Left ventricle myocardium superior (tissue), 1 donor: ENCODE measurements at regions not wholly inside any gene's neighbourhood (a gene's known extent, or its start where the extent isn't known, plus 50 kb on each side); places are given as distances from the start of the nearest gene placed in this dataset.
A peak's percentile ranks its signal among the peaks of the same experiment; 100 is the strongest.
"Not testable (repeated sequence)": the region's sequence is repeated elsewhere in the genome, so short reads cannot be mapped to it uniquely, and the experiment has no call there.

ENCODE experiments used
- ATAC-seq: fragments of 200-7000 bp; cut with Tn5 transposase; one replicate; pipeline ENCODE4 v1.9.1; 2020; ENCODE audit warnings: mild to moderate bottlenecking, moderate library complexity
- DNase-seq: peaks from one replicate; pipeline ENCODE4 v3.0.0-alpha.2; 2020
- intact Hi-C: fragments of 100-400 bp; cut with micrococcal nuclease; formaldehyde crosslinking; loops from one replicate; pipeline ENCODE4 v1.11.0; 2022
- donor health status: DM: no; HTN: yes; CAD: no; lungs with severe emphysema.

DNA sequence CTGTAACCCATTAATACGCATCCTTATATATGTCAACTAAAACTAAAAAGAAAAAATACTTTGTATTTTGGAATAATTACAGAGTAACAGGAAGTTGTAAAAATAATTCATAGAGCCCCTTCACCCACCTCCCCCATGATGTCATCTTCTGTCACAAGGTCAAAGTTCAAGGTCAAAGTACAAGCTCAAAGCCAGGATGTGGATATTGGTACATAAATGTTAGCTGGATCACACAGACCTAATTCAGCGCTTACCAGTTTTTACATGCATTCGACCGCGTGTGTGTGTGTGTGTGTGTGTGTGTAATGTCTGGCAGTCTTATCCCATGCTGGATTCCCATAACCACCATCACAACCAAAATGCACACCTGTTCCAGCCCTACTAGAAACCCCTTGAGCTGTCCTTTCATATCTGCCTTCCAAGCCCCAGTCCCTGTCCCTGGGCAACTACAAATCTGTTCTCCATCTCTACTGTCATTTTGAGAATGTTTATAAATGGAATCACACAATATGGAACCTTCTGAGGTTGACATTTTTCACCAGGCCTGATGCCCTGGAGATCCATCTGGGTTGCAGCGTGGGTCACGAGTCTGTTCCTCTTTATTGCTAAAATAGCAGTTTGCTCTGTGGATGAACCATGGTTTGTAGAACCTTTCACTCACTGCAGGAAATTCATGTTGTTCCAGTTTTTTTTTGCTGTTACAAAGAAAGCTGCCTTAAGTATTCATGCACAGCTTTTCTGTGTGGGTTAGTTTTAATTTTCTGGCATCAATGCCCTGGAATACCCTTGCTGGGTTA, 153.6 kb upstream of the PITRM1 start:
- intact Hi-C loops = no loop called here
- ATAC-seq (no peak), DNase-seq (no peak)

DNA sequence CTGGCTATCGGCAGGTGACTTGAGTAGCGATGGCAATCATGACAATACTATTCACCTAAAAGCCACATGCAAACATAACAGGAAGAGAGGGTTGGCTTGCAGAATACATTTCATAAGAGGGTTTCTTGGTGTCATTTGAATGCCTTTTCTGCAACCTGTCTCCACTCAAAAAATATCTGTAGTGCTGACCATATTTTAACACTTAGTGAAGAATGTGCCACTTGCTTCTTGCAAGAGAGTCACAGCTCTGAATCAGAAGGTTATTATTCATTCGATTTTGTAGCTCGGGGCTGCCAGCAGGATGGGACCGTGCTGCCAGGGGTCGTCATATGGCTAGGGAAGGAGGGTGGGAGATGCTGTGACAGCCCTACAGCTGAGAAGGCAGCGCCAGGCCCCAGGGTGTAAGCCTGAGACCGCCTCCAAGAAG, 152.0 kb upstream of the PITRM1 start:
- DNase-seq = no peak
- intact Hi-C loops = no loop called here
- ATAC-seq = no peak

- peak; percentile 84 for ATAC-seq
- DNase-seq = peak; percentile 37
- intact Hi-C loops = no loop called here
Measured at GRCh38 chr10:3323865-3324498, 151.4 kb upstream of the PITRM1 start.

DNA sequence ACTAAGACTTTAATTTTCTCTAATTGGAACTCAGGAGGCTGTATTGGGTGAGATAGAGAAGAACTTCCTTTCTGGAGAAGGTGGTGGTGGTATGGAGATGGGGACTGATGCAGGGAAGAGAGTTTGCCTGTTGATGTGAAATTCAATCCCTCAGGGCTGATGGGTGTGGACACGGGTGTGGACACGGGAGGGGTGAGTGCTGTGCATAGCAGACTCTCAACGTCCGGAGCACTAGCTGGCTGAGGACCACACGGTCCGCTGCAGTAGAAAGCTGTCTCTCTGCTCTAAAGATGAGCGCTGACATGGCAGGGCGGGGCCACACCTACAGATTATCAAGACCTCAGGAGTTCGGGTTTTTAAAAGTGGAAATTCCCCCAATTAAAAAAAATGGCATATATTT, 148.5 kb upstream of the PITRM1 start:
- intact Hi-C loops = no loop called here
- DNase-seq = no peak
- no peak for ATAC-seq

DNA sequence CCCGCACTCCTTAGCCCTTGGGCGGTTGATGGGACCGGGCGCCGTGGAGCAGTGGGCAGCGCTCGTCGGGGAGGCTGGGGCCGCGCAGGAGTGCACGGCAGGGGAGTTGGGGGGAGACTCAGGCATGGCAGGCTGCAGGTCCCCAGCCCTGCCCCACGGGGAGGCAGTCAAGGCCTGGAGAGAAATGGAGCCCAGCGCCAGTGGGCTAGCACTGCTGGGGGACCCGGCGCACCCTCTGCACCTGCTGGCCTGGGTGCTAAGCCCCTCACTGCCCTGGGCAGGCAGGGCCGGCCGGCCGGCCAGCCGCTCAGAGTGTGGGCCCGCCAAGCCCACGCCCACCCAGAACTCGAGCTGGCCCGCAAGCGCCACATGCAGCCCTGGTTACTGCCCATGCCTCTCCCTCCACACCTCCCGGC, 147.2 kb upstream of the PITRM1 start:
- ATAC-seq = no peak
- DNase-seq = no peak
- intact Hi-C loops = no loop called here

GRCh38 chr10:3318480-3318807, 145.9 kb upstream of the PITRM1 start:
- DNase-seq, intact Hi-C loops, ATAC-seq: not testable (repeated sequence)

- intact Hi-C loops, DNase-seq, ATAC-seq: not testable (repeated sequence)
Measured at GRCh38 chr10:3317553-3318479, 145.2 kb upstream of the PITRM1 start.

DNA sequence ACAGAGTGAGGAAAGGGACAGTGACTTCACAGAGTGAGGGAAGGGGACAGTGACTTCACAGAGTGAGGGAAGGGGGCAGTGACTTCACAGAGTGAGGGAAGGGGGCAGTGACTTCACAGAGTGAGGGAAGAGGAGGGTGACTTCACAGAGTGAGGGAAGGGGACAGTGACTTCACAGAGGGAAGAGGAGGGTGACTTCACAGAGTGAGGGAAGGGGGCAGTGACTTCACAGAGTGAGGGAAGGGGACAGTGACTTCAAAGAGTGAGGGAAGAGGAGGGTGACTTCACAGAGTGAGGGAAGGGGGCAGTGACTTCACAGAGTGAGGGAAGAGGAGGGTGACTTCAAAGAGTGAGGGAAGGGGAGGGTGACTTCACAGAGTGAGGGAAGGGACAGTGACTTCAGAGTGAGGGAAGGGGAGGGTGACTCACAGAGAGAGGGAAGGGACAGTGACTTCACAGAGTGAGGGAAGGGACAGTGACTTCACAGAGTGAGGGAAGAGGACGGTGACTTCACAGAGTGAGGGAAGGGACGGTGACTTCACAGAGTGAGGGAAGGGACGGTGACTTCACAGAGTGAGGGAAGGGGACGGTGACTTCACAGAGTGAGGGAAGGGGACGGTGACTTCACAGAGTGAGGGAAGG, 142.0 kb upstream of the PITRM1 start:
- intact Hi-C loops, DNase-seq, ATAC-seq: not testable (repeated sequence)

DNA sequence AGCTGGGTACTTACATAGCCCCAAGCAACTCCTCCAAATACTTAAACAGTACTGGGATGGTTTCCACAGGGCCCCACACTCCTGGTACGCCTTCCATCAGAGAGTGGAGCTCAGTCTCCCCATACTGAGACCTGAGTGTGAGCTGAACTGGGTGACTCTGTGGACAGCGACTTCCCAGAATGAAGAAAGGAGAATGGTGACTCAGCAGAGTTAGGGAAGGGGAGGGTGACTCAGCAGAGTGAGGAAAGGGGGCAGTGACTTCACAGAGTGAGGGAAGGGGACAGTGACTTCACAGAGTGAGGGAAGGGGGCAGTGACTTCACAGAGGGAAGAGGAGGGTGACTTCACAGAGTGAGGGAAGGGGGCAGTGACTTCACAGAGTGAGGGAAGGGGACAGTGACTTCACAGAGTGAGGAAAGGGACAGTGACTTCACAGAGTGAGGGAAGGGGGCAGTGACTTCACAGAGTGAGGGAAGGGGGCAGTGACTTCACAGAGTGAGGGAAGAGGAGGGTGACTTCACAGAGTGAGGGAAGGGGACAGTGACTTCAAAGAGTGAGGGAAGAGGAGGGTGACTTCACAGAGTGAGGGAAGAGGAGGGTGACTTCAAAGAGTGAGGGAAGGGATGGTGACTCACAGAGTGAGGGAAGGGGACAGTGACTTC, 141.3 kb upstream of the PITRM1 start:
- ATAC-seq, intact Hi-C loops, DNase-seq: not testable (repeated sequence)

DNA sequence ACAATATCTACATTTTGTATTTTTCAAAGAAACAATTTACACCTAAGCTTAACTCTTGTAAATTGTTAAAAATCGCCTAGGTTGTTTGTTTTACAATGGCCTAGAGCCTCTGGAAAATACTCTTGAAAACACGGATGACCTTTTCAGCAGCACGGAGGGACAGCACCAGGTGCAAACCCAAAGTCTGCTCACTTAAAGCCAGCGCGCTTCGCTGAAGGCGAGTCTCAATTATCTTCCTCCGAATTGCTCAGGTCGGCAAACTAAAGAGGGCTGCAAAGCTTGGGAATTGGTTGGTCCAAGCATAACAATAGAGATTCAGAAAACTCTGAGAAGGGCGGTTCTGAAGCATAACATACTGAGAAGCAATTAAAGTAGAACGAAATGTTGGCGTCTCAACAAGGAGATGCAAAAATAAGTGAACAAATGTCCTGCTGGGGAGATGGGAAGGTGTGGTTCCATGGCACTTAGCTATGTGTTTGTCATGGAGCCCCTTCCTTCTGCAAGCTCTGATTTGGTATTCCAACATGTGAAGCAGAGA, 139.9 kb upstream of the PITRM1 start:
- no peak for DNase-seq
- ATAC-seq = no peak
- intact Hi-C loops = no loop called here

DNA sequence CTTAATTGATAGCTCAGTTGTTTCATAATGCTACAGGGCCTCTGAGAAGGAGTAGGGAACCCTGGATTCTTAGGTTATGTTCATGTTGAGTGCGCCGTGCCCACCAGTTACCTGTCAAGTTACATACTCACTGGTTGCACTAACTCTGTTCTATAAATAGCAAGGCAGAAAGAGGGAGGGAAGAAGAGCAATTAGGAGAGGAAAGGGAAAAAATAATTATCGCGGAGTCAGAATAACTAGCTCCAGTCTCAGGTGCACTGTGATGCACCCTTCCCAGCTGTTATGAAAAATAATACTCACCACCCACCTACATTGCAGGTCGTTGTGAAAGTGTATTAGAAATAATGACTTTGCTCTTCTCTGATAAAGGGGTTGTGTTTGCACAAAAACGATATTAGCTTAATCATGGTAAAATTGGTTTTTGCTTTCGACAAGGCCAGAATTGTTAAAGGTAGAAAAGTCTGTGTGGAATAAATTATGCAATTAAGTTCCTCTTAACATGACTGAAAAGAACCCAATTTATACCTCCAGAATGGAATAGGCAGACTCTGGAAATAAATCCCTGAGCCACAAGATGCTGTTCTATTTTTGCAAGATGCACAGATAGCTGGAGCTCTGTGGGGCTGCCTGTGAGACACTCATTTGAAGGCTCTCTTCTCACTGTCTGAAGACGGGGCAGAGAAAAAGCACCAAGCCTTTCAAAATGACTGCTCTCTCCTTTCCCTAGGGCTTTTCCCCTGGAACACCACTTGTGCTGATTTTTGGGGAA, 137.6 kb upstream of the PITRM1 start:
- ATAC-seq (no peak), DNase-seq (no peak)
- intact Hi-C loops = no loop called here

- ATAC-seq (no peak), DNase-seq (no peak)
- intact Hi-C loops = no loop called here
Measured at GRCh38 chr10:3306050-3306449, 133.5 kb upstream of the PITRM1 start.

- ATAC-seq (no peak), DNase-seq (no peak)
- intact Hi-C loops = no loop called here
Measured at GRCh38 chr10:3295582-3296151, 123.1 kb upstream of the PITRM1 start.

- intact Hi-C loops = no loop called here
- no peak for ATAC-seq
- no peak for DNase-seq
Measured at GRCh38 chr10:3294919-3295581, 122.5 kb upstream of the PITRM1 start.

- no peak for DNase-seq
Measured at GRCh38 chr10:3293581-3294431, 121.2 kb upstream of the PITRM1 start.

GRCh38 chr10:3292636-3293035, 120.1 kb upstream of the PITRM1 start:
- intact Hi-C loops = no loop called here
- no peak for ATAC-seq

More at GRCh38 chr10:3293581-3294431, 121.2 kb upstream of the PITRM1 start:
- no peak for ATAC-seq
- intact Hi-C loops = no loop called here

More at GRCh38 chr10:3292636-3293035, 120.1 kb upstream of the PITRM1 start:
- no peak for DNase-seq
